GM13976 (cell line): ENCODE measurements at regions not wholly inside any gene's neighbourhood (a gene's known extent, or its start where the extent isn't known, plus 50 kb on each side); places are given as distances from the start of the nearest gene placed in this dataset.

ENCODE experiments used
- DNase-seq: peaks from one replicate; pipeline ENCODE4 v3.0.0; 2012; ENCODE audit warnings: low spot score
- CTCF ChIP-seq: IDR thresholded peaks from 2 replicates; pipeline ENCODE4 v1.5.1; 2012; ENCODE audit warnings: borderline replicate concordance, mild to moderate bottlenecking; ENCODE audit not compliant: insufficient read depth; ENCODE audit errors: extremely low read depth, missing control alignments, control extremely low read depth
- in situ Hi-C: fragments of 300-500 bp; cut with MboI; formaldehyde crosslinking; loops from one replicate; pipeline ENCODE4 v1.12.0; 2022; ENCODE audit warnings: low sequenced_read_pairs, mixed read lengths, inconsistent platforms; ENCODE audit not compliant: unreplicated experiment

GRCh38 chrX:13472975-13473374 is 96.4 kb upstream of the EGFL6 start:
- in situ Hi-C loops, result no loop called here
- no peak for TF ChIP-seq CTCF
- DNase-seq, result no peak

- TF ChIP-seq CTCF, result no peak
- DNase-seq, result no peak
- in situ Hi-C loops, result no loop called here
Observed at GRCh38 chrX:13471269-13471668, 98.1 kb upstream of the EGFL6 start.

GRCh38 chrX:13470685-13470977 is 98.8 kb upstream of the EGFL6 start:
- no peak for TF ChIP-seq CTCF
- no peak for DNase-seq
- in situ Hi-C loops, result no loop called here

- TF ChIP-seq CTCF, result no peak
- DNase-seq, result no peak
- in situ Hi-C loops, result loop anchor here (10.0 kb wide), 1 partner anchor 205 kb away; no protein-coding TSS in a partner anchor
Observed at GRCh38 chrX:13469963-13470684, 99.3 kb upstream of the EGFL6 start.

GRCh38 chrX:13468096-13468495 is 101.3 kb upstream of the EGFL6 start:
- DNase-seq, result no peak
- in situ Hi-C loops, result loop anchor here (10.0 kb wide), 1 partner anchor 203 kb away; no protein-coding TSS in a partner anchor
- no peak for TF ChIP-seq CTCF

- TF ChIP-seq CTCF, result no peak
- in situ Hi-C loops, result loop anchor here (10.0 kb wide), 1 partner anchor 202 kb away; no protein-coding TSS in a partner anchor
- no peak for DNase-seq
Observed at GRCh38 chrX:13467243-13467642, 102.2 kb upstream of the EGFL6 start.
